GM21381 (cell line): ENCODE measurements at regions not wholly inside any gene's neighbourhood (a gene's known extent, or its start where the extent isn't known, plus 50 kb on each side); places are given as distances from the start of the nearest gene placed in this dataset.
A peak's percentile ranks its signal among the peaks of the same experiment; 100 is the strongest.
"Not testable (repeated sequence)": the region's sequence is repeated elsewhere in the genome, so short reads cannot be mapped to it uniquely, and the experiment has no call there.

Source experiments
- ATAC-seq: cut with Tn5 transposase; IDR thresholded peaks from one replicate; pipeline ENCODE4 v1.9.1; 2021; ENCODE audit warnings: mild to moderate bottlenecking, moderate library complexity; ENCODE audit not compliant: unreplicated experiment

GRCh38 chr2:87075054-87075790 lies 53.6 kb upstream of the PLGLB1 start:
- ATAC-seq = peak; percentile 11

- ATAC-seq = peak; percentile 33
Observed at GRCh38 chr2:87075791-87076252, 54.2 kb upstream of the PLGLB1 start.

DNA sequence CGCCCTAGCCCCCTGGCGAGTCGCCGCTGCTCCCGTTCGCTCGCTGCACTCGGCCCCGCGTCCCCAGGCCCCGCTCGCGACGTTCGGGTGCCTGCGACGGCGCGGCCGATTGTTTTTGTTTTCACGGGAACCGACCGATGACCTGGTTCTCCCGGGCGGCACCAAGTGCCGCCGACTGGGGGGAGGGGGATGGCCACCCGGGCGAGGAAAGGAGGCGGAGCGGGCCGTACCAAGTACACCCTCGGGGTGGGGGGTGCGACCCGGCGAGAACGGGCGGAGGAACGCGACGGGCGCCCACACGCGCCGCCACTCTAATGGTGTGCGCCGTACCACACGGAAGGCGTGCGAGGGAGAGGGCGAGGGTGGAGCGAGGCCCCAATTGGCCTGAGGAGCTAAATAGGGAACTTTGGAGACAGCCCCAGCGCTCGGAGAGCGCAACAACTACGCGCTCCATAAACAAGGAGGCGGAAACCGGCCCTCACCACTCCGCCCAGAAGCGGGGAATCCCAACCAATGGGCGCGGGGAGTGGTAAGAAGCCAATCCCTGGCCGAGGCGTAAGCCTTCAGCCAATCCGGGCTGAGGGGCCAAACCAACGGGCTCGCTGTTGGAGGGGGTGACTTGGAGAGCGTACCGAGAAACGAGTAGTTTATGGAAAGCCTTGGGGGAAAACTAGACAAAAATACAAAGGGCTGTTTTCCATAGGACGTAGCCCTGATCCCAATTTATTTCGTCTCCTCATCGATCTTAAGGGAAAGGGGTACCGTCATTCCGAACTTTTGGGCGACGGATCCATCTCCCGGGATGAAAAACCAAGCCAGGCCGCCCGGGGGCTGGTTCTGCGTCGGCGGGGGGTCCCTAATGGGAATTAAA lies 54.8 kb upstream of the PLGLB1 start:
- peak; percentile 89 for ATAC-seq

GRCh38 chr2:87077124-87077446 lies 55.4 kb upstream of the PLGLB1 start:
- not testable (repeated sequence) for ATAC-seq

- ATAC-seq = not testable (repeated sequence)
Observed at GRCh38 chr2:87081727-87082126, 60.1 kb upstream of the PLGLB1 start.

DNA sequence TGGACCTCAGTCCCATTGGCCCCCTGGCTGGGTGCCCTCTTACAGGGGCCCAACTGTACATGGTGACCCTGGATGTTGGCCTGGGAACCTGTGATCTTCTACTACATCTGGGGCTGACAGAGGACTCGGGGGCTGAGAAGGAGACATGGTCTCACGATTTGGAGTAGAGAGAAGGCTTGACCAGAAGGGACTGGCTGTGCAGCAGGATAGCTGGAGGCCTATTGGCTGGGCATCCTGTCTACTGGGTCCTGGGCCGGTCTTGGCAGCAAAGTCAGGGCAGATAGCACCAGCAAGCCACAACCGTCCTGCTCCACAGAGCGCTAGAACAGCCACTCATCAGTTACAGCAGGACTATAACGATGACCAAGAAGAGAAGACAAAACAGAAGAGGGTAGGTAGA lies 66.4 kb upstream of the PLGLB1 start:
- ATAC-seq = not testable (repeated sequence)

GRCh38 chr2:87089401-87089800 lies 67.8 kb upstream of the PLGLB1 start:
- not testable (repeated sequence) for ATAC-seq

- not testable (repeated sequence) for ATAC-seq
Observed at GRCh38 chr2:87093252-87093651, 71.6 kb upstream of the PLGLB1 start.

DNA sequence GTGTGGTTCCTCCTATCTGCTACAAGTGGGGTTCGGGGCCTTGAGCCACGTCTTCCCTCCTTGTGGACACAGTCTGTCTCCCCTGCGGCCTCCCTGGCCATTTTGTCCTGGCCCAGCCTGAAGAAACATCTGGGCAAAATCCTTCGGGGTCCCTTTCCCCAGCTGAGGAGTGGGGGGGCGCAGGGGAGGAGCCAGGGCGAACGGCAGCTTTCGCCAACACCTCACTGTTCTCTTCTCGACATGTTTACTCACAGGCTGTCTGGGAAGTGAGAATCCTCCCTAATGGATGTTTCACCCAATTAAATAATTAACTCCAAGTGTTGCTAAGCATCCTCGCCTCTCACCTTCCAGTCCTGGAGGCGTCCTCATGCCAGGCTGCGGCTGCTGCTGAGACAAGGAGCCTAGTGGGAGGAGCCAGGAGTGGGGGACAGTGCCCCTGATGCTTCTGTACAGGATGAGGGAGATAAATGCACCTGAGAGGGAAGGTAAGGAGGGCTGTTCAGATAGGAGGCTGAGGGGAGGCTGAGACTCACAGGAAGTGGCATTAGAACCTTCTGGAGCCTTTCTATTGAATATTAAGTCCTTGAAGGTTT lies 72.4 kb upstream of the PLGLB1 start:
- not testable (repeated sequence) for ATAC-seq

- ATAC-seq = not testable (repeated sequence)
Observed at GRCh38 chr2:87095804-87096203, 74.2 kb upstream of the PLGLB1 start.

DNA sequence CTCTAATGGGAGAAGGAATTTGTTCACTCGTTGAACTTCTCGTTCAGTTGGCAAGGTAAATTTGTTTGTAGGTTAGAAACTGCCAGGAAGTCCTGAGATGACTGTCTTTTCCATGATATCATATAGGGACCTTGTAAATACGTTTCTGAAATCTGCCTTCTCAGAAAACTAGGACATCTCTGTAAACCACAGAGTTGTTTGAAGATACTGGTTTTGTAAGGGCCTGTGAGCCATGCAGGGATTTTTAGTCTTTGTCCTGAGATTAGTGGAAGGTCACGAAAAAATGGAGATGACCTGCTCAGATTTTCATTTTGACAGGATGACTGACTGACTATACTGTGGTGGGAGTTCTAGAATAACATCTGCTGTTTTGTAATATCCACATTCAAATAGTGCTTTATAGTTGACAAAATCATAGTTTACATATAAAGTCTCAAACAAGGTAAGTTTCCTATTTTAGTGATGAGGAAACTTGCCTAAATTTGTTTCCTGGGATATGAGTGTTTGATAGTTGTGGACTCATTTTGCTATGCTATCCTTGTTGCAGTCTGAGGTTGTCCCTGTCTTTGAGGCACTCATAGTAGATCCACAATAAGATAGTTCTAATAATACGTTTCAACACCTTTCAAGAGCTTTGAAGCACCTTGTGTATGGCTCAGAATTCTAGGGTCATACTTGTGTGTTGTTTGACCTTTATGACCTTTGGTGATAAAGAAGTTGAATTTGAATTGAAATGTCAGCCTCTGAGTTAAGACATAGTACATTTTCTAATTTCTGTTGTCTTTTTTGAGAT lies 107.3 kb upstream of the PLGLB1 start:
- ATAC-seq = not testable (repeated sequence)

GRCh38 chr2:87132577-87132976 lies 110.9 kb upstream of the PLGLB1 start:
- not testable (repeated sequence) for ATAC-seq

DNA sequence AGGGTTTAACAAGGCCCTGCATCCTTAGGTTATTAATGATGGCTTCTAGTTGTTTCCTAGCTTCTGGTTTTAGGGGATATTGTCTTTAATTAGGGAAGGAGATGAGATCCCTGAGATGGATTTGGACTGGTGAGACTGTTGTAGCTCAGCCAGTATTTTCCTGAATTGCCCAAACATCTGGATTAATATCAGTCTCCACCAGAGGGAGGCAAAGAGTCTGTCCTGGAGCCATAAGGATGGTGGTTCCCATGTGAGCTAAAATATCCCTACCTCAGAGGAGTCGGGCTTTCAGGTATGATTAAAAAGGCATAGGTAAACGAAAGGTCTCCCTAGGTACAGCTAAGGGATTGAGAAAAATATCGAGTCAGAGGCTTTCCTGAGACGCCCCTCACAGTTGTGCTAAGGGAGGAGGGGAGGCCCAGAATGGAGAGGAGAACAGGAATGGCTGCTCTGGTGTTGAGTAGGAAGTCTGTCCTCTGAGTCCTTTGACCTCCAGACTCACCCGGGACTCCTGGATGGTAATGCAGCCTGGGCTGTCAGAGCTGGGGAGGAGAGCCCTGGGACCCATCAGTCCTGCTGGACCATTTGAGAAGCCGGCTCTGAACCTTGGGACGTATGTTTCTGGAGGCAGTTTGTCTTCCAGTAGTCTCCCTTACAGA lies 130.3 kb upstream of the PLGLB1 start:
- not testable (repeated sequence) for ATAC-seq

DNA sequence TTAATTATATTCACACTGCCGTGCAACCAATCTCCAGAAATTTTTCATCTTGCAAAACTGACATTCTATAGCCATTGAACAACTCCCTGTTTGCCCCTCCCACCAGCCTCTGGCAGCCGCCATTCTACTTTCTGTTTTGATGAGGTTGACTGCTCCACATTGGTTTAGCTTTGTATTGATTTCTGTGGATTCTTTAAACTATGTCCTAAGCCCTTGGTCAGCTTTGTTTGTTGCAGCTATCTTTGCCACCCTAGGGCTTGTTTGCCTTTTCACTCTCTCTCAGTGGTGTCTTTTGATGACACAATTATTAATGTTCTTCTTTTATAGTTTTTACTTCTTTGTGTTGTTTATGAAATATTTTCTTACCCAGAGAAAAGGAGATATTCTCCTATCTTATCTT lies 152.8 kb upstream of the PLGLB1 start:
- ATAC-seq = not testable (repeated sequence)

DNA sequence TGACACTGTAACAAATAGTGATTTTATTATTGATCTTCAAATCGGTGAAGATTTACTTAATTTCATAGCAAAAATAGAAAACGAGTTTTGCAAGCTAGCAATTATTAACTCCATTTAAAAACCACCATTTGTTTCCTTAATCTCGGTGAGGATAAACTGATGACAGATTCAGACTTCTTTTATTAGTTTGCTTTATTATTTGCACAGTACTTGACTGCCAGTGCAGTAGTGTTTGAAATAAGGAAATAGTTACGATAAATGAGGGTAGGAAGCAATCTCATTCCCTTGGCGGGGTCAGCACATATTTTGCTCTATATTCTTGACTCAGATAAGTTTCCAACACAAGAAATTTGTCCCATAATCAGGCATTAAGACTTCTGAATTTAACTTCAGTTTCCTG lies 161.7 kb upstream of the PLGLB1 start:
- ATAC-seq = not testable (repeated sequence)

- not testable (repeated sequence) for ATAC-seq
Observed at GRCh38 chr2:87184260-87184659, 162.6 kb upstream of the PLGLB1 start.

DNA sequence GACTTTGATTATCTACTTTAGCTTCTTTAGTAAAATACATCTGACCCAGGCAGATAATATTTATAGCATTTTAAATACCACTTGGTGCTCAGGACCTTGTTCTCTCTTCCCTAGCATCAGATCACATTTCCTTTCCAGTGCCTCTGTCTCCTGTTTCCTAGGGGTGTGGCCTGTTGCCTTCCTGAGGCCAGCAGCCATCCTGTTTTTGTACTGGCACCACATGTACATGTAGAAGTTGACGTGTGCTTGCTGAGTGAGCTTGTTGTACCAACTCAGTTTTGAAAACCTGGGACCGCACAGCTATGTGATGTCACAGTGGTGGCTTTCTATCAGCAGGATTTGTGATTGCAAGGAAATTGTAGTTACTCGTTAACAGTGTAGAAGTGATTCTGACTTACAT lies 167.6 kb upstream of the PLGLB1 start:
- not testable (repeated sequence) for ATAC-seq

GRCh38 chr2:87193336-87193735 lies 171.7 kb upstream of the PLGLB1 start:
- ATAC-seq = not testable (repeated sequence)

GRCh38 chr2:87194254-87194999 lies 172.8 kb upstream of the PLGLB1 start:
- not testable (repeated sequence) for ATAC-seq
